Fibroblast of skin of back (primary cell): ENCODE measurements at regions not wholly inside any gene's neighbourhood (a gene's known extent, or its start where the extent isn't known, plus 50 kb on each side); places are given as distances from the start of the nearest gene placed in this dataset.
"Not testable (repeated sequence)": the region's sequence is repeated elsewhere in the genome, so short reads cannot be mapped to it uniquely, and the experiment has no call there.

Experiments used
- DNase-seq: peaks from one replicate; pipeline ENCODE4 v3.0.0-alpha.2; 2013

DNA sequence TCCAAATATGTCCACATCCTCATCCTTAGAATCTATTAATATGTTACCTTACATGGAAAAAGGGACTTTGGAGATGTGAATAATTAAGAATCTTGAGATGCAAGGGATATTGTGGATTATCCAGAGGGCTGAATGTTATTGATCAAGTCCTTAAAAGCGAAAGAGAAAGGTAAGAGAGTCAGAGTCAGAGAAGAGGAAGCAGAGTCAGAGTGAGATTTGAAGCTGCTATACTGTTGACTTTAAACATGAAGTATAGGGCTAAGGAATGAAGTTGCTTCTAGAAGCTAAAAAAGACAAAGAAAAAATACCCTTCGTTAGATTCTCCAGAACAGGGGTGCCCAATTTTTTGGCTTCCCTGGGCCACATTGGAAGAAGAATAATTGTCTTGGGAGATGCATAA, 627.2 kb upstream of the SLITRK6 start:
- no peak for DNase-seq

DNA sequence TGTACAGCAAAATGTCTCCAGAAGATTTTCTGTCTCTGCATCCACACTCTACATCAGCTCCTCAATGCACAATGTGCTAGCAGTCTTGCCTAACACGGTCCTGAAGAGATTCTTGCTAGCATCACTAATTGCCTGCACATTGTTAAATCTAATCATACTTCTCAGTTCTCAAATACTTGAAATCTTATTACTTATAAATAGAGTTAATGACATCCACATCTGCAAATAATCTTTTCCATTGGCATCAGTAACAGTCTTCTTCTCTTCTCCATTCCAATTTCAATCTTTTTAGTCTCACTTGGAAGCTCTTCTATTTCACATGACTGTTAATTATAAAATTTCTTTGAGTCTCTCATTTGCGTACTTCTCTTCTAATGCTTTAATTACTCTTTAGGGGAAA, 630.5 kb upstream of the SLITRK6 start:
- DNase-seq, result no peak

DNA sequence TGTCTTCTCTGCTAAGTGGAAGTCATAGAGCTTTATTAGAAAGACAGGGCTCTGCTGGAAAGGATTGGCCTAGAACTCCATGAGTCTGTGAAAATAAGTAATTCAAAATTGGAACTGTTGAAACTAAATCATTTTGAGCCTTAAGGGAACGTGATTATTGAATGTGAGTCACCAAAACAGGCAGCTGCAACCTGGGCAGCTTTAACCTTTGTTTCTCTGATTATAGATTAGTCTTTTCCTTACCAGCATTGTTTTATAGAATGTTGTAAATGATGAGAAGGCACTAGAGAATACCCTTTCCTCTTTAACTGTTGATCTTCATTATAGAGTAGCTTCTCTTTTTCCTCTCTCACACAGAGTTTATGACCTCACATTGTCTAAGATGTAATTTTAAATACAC, 638.8 kb upstream of the SLITRK6 start:
- no peak for DNase-seq

DNA sequence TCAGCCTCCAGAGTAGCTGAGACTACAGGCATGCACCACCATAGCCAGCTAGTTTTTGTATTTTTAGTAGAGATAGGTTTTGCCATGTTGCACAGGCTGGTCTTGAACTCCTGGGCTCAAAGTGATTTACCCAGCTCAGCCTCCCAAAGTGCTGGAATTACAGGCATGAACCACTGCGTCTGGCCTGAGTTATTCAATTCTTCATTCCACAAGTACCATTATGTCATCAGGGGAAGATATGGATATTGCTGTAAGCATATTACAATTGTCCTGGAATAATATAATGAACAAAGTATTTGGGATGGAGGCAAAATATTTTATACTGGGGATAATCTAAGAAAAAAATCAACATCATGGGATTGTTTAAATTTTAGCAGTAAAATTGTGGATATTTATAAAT, 646.0 kb upstream of the SLITRK6 start:
- peak; percentile 82 for DNase-seq

DNA sequence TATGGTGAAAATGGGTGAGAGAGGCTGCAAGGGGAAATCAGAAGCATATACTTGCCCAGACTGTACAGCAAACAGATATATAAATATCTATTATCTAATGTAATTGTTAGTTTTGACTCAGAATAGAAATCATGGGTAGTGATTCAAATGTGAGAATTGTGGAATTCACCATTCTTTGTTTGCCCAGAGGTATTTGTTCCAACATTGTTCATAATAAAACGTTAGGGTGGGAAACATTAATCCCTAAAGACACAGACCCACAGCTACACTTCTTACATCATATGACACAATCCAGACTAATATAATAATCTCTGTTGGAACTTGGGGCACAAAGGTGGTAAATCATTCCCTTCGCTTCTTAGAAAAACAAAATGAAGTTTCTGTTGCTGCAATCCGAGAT, 646.5 kb upstream of the SLITRK6 start:
- DNase-seq, result peak; percentile 83

DNA sequence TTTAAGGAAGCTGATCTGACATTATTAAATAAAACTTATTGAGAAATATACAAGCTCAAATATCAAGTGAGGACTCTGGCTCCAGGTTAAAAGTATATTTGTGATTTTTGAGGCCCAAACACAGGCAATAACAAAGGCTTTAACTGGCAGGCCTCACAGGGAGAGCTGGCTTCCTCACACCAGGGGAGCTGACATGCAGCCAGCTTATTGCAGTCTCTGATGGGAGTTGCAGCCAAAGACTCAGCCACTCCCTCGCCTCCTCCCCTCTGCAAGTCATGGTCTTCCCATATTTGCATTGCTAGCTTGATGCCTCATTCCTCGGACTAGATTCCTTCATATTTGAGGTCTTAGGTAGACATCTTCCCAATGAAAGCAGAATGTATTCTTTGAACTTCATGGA, 647.1 kb upstream of the SLITRK6 start:
- peak; percentile 95 for DNase-seq

DNA sequence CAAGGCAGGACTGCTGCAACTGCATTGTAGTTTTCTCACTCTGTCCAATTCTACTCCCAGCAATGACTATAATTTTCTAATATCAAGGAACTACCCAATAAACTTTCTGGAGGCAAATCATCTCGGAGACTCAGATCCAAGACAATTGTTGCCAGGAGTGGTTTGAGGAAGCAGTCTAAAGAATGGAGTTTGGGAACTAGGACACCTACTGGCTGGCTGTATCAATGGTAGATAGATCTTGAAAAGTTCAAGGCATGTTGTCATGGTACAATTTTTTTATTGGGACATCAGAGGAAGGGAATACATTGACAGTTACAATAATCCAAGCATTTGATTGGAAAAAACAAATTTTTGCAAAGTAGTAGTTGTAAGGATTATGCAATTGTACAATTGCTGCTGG, 648.3 kb upstream of the SLITRK6 start:
- DNase-seq, result no peak

DNA sequence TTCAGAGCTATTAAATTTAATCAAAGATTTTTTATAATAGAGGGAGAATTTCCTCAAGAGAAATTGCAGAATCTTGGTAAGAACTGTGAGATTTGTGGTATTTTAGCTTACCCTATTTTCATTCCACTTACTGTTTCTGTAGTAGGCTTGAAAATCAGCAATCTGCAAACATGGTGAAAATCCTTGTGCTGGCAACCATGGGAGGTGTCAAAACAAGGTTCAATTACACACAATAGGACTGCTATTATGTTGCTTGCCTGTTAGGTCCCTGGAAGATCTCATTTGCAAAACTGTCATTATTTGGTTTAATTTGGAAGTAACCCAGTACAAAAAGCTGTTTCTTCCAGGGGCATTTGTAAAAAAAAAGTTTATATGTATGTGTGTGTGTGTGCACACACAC, 662.8 kb upstream of the SLITRK6 start:
- DNase-seq, result no peak

DNA sequence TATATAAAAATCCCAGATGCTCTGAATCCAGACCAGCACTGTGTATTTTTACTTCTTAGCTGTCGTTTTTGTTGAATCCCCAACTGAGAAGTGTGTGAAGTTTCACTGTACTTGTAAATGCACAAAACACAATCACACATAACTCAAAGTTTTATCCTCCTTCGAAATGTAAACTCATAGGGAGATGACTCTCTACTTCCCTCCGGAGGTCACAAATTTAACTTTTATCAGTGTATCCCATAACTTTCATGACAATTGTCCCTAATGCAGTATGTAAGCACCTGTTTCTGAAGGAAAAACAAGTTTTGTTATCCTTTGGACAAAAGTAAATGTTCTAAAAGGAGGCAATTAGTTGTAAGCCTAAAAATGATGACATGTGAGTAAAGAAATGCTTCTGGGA, 665.0 kb upstream of the SLITRK6 start:
- DNase-seq, result peak; percentile 17

DNA sequence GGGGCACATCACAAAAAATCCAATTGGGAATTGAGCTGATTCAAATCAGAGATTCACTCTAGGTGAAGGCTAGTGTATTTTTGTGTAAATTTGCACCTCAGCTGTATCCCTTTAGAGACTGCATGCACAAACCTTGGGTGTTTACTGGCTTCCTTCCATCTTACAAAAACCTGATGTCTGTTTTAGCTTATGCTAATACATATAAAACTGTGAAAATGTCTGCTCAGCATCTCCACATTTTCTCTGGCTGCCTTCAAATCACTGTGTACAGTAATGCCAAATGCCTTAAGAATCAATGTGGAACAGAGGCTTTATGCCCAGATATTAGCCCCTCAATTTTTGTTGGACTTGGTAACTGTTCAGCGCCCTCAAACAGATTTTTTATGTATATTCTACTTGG, 675.8 kb upstream of the SLITRK6 start:
- no peak for DNase-seq

DNA sequence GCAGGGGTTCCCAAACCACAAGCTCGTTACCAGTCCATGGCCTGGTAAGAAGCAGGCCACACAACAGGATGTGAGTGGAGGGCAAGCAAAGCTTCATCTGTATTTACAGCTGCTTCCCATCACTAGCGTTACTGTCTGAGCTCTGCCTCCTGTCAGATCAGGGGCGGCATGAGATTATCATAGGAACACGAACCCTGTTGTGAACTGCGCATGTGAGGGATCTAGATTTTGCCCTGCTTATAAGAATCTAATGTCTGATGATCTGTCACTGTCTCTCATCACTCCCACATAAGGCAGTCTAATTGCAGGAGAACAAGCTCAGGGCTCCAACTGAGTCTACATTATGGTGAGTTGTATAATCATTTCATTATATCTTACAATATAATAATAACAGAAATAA, 677.4 kb upstream of the SLITRK6 start:
- DNase-seq, result no peak

DNA sequence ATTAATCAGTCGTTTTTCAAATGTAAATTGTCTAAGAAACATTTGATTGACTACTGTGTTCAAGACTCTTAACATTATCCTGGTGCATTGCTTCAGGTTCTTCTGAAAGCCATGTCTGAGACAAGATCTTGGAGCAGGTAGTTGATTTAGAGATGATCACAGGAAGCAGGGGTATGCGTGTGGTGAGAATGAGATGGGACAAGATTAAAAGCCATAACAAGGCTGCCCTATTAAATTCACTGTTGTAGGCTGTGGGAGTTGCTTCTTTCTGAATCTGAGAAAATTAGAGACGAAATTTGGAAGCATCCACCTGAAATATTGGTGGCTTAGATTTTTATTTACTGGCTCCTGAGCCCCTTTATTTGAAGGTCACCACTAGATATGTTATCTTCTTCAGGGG, 687.4 kb upstream of the SLITRK6 start:
- no peak for DNase-seq

DNA sequence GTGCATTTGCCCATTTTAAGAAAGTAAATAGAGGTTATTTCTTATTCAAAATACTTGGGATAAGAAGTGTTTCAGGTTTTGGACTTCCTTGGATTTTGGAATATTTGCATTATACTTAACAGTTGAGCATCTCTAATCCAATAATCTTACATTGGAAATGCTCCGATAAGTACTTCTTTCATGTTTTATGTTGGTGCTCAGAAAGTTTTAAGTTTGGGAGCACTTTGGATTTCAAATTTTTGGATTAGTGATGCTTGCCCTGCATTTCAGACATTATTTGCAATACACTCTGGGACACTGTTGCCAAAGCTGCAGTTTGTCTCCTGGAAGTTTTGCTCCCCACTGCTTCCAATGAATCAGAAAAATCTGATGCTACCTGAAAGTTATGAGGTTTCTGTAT, 691.9 kb upstream of the SLITRK6 start:
- DNase-seq, result no peak

DNA sequence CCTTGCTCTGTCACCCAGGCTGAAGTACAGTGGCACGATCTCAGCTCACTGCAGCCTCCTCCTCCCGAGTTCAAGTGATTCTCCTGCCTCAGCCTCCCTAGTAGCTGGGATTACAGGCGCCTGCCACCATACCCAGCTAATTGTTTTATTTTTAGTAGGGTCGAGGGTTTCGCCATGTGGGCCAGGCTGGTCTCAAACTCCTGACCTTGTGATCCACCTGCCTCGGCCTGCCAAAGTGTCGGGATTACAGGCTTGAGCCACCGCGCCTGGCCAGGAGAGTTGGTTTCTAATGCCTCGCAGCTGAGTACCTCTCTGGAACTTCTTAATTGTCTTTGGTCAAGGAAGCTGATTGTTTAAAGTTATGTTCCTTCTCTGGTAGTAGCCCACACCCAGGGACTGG, 702.7 kb upstream of the SLITRK6 start:
- not testable (repeated sequence) for DNase-seq

DNA sequence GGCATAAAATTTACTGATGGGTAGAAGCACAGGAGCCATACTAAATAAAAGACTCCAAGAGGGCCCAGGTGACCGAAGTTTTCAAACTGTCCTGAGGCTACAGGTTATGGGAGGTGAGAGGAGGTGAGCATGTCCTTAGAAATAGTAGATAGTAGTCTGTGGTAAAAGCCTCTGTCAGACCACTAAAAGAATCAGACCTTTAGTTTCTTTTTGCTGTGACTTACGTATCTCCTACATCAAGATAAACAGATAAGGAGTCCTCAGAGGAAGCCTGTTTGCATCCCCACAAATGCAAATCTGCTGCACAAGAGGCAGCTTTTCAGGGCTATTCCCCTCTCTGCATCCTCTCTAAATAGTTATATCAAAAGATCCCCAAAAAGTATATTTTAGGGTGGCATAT, 711.6 kb upstream of the SLITRK6 start:
- no peak for DNase-seq

DNA sequence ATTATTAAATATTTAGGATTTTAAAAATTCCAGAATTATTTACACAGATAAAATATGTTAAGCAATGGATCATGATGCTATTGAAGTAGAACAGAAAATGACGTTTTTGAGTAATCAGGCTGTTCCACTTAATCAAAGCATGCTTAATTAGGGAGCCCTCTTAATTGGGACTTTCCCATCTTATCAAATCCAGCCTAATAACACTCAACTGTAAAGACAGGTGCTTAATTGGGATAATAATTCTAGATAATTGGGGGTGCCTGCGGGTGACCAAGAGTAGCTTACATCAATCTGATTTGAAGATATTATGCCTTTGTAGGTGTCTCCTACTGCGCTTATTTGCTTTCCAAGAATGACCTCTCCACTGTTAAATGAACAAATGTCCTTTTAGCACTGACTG, 742.2 kb upstream of the SLITRK6 start:
- no peak for DNase-seq

DNA sequence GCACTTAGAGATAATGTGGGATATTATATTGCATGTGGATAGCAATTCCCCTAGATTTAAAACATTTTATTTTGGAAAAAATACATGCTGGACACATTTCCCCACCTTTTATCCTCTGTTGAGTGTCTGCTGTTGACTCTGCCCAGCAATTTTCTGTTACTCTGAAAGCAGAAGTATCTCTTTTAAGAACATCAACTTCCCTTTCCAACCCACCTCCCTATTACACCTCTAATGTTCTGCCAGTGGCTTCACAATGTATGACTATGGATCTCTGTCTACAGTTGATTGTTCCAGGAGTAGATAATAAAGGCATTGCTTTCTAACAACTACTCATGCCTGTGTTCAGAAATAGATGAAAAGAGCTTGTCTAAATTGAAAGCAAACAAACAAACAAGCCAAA, 754.8 kb upstream of the SLITRK6 start:
- no peak for DNase-seq

DNA sequence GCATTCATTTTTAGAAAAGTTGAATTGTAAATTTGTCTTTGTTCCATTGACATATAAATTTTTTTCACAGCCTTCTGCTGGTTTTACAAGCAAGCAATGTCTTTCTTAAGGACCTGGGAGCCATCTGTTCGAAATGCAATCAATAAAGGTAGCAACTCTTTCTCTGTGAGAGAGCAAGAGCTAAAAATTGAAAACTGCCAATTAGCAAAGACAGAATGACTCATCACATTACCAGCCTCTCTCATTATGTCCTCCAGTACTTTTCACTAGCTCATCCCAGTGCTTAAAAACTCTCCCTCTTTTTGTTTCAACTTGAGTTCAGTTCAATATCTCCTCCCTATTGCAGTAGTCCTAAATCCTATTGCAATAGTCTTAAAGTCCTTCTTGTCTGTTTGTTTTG, 760.7 kb upstream of the SLITRK6 start:
- no peak for DNase-seq

DNA sequence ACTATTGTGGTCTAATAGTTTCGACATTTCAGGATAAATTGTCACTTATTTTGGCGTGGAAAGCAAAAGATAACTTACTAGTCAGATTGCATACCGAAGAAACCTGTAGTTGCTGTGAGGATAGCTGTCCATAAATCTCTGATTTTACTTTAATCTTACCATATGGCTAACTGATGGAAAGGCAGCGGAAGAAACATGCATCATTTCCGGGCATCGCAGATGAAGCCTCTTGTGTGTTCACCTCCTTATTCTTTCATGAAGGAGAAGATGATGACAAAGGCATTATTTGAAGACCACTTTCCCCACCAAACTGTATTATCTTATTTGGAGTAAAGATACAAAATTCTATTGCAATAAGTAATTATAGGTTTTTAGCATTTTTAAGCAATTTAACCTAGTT, 763.6 kb upstream of the SLITRK6 start:
- DNase-seq, result no peak

DNA sequence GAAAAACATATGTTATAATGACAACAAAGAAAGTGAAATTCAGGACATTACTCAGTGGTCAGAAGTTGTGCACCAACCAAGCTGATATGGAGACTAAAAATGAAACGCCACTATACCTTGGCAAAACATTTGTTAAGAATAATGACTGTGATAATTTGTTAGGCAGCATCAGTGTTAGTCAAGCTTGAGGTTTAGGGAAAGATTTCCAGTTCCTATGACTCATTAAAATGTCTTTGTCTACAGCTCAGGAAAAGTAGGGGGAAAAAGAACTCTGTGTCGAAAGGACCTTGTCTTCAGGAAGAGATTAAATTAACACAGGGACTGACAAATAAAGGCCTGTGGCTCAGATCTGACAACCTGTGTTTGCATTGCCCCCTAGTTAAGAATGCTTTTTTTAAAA, 764.1 kb upstream of the SLITRK6 start:
- DNase-seq, result peak; percentile 3

DNA sequence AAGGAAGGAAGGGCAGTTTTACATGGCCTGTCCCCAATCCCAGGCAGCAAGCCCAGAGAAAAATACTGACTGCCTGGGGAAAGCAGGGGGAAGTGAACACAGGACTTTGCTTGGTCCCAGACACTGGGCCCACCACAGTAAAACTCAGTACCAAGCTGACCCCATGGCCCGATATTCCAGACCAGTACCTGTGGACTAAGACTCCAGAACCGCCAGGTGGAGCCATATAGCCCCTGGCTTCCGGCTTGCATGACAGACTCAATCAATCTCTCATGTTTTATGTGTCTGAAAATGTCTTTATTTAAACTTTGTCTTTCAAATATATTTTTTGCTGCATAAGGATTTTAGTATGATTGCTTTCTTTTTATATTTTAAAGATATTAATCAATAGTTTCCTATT, 767.9 kb upstream of the SLITRK6 start:
- DNase-seq, result no peak

DNA sequence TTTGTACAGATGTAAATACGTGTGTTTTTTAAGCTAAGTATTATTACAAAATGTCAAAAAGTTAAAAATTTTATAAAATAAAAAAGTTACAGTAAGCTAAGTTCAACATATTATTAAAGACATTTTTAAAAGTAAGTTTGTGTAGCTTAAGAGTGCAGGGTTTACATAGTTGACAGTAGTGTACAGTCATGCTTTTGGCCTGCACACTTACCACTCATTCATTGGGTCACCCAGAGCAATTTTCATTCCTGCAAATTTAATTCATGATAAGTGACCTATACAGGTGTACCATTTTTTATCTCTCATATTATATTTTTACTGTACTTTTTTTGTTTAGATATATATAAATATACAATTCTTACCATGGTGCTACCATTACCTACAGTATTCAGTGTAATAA, 769.9 kb upstream of the SLITRK6 start:
- DNase-seq, result no peak

DNA sequence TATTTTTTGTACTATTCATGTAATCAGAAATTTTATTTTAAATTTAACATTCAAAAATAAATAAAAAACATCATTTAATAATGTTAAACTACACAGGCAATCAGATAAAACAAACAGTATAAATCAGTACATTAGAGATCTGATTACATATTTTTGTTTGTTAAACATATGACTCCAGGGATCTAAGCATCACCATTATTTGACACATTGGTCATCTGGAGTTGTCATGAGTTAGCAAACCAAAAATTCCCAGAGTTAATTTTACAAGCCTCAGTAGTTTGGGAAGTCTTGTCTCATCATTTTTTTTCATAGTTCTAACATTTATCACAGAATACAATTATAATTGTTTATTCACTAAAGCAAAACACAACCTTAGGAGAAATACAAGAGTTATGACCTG, 770.8 kb upstream of the SLITRK6 start:
- DNase-seq, result no peak

DNA sequence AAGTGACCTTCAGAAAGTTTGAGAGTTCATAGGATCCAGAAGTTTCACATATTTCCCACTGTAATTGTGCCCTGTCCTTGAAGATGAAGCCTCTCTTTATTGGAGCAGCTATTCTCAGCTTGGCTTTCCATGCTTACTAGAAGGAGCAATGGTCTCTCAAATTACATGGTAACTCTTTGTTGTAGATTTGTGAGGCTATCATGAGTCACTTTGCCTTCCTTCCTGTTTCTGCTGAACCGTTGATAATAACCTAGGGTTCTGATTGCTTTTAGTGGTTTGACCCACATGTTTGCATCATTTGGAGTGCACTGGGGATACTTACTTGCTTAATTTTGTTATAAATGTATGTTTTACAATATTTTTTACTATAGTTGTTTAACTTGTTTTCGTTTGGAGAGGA, 772.9 kb upstream of the SLITRK6 start:
- DNase-seq, result peak; percentile 15

DNA sequence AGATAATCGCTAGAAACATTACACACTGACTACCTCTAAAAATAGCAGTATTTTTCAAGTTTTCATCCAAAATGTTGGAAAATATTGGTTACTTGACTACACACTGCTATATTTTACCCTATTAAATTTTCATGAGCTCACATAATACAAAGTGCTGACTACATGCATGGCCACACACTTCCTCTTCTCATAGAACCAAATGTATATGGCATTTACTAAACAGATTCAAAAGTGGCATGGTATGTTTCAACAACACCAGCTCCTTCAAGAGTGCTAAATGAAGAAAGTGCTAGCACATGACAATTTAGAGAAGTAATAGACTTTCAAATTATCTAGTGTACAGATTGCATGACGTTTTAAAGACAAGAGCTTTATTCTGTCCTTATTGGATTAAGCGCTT, 780.4 kb upstream of the SLITRK6 start:
- no peak for DNase-seq

DNA sequence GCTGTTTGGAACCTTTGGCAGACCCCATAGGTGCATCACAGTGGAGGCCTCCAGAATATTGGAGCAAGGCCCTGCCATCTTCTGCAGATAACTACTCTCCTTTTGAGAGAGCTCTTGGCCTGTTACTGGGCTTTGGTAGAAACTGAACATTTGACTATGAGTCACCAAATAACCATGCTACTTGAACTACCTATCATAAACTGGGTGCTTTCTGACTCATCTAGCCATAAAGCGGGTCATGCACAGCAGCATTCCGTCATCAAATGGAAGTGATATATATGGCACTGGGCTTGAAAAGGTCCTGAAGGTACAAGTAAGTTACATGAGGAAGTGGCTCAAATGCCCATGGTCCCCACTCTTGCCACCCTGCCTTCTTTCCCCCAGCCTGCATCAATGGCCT, 782.5 kb upstream of the SLITRK6 start:
- DNase-seq, result peak; percentile 1
